HG02588 (cell line): ENCODE measurements at regions not wholly inside any gene's neighbourhood (a gene's known extent, or its start where the extent isn't known, plus 50 kb on each side); places are given as distances from the start of the nearest gene placed in this dataset.

Source experiments
- ATAC-seq: cut with Tn5 transposase; IDR thresholded peaks from one replicate; pipeline ENCODE4 v1.9.1; 2021; ENCODE audit warnings: mild to moderate bottlenecking, moderate library complexity; ENCODE audit not compliant: unreplicated experiment

GRCh38 chr4:164378361-164378760 is 375.6 kb upstream of the SMIM31 start:
- no peak for ATAC-seq

GRCh38 chr4:164379694-164380093 is 374.2 kb upstream of the SMIM31 start:
- ATAC-seq = no peak

- no peak for ATAC-seq
These were observed 372.1 kb upstream of the SMIM31 start for GRCh38 chr4:164381859-164382258.

GRCh38 chr4:164383058-164383357 is 370.9 kb upstream of the SMIM31 start:
- no peak for ATAC-seq

- ATAC-seq = no peak
These were observed 370.3 kb upstream of the SMIM31 start for GRCh38 chr4:164383358-164384220.

GRCh38 chr4:164384416-164384815 is 369.5 kb upstream of the SMIM31 start:
- ATAC-seq = no peak

GRCh38 chr4:164396439-164396838 is 357.5 kb upstream of the SMIM31 start:
- ATAC-seq = no peak

- ATAC-seq = no peak
These were observed 351.4 kb upstream of the SMIM31 start for GRCh38 chr4:164402554-164402953.

- ATAC-seq = no peak
These were observed 348.2 kb upstream of the SMIM31 start for GRCh38 chr4:164405774-164406173.

- ATAC-seq = no peak
These were observed 345.1 kb upstream of the SMIM31 start for GRCh38 chr4:164408831-164409230.

GRCh38 chr4:164410401-164410800 is 343.5 kb upstream of the SMIM31 start:
- ATAC-seq = no peak

- no peak for ATAC-seq
These were observed 341.7 kb upstream of the SMIM31 start for GRCh38 chr4:164412246-164412645.

- no peak for ATAC-seq
These were observed 340.2 kb upstream of the SMIM31 start for GRCh38 chr4:164413743-164414142.

GRCh38 chr4:164423819-164424218 is 330.1 kb upstream of the SMIM31 start:
- no peak for ATAC-seq

GRCh38 chr4:164424846-164425245 is 329.1 kb upstream of the SMIM31 start:
- no peak for ATAC-seq

- no peak for ATAC-seq
These were observed 325.4 kb upstream of the SMIM31 start for GRCh38 chr4:164428561-164428960.

- ATAC-seq = no peak
These were observed 315.6 kb upstream of the SMIM31 start for GRCh38 chr4:164438321-164438720.

GRCh38 chr4:164439037-164439436 is 314.9 kb upstream of the SMIM31 start:
- ATAC-seq = no peak

GRCh38 chr4:164440199-164440598 is 313.7 kb upstream of the SMIM31 start:
- no peak for ATAC-seq

- no peak for ATAC-seq
These were observed 312.8 kb upstream of the SMIM31 start for GRCh38 chr4:164441109-164441508.

- no peak for ATAC-seq
These were observed 311.8 kb upstream of the SMIM31 start for GRCh38 chr4:164442180-164442579.

GRCh38 chr4:164446516-164446915 is 307.4 kb upstream of the SMIM31 start:
- no peak for ATAC-seq

- no peak for ATAC-seq
These were observed 292.0 kb upstream of the SMIM31 start for GRCh38 chr4:164461901-164462300.
